ENCODE measurements at regions not wholly inside any gene's neighbourhood (a gene's known extent, or its start where the extent isn't known, plus 50 kb on each side); places are given as distances from the start of the nearest gene placed in this dataset.

GRCh38 chr2:5794012-5794411 is 101.8 kb downstream of the SOX11 start:
- no peak for TF ChIP-seq CTCF (IDR thresholded peaks at IDR 0.05; ENCODE audit: low read depth, low read length)
- DNase-seq (ENCODE audit: low read depth in 2 of 2), result no peak
- no peak overlapping the region for H3K4me3 ChIP-seq (replicated peaks in 1 of 2; ENCODE audit: low read depth in 2 of 2, low read length in 2 of 2)

GRCh38 chr2:5798084-5798483 is 105.9 kb downstream of the SOX11 start:
- no peak for TF ChIP-seq CTCF (IDR thresholded peaks at IDR 0.05; ENCODE audit: low read depth, low read length)
- no peak overlapping the region for H3K4me3 ChIP-seq (replicated peaks in 1 of 2; ENCODE audit: low read depth in 2 of 2, low read length in 2 of 2)
- DNase-seq (ENCODE audit: low read depth in 2 of 2), result no peak

GRCh38 chr2:5799348-5799747 is 107.2 kb downstream of the SOX11 start:
- no peak overlapping the region for H3K4me3 ChIP-seq (replicated peaks in 1 of 2; ENCODE audit: low read depth in 2 of 2, low read length in 2 of 2)
- TF ChIP-seq CTCF (IDR thresholded peaks at IDR 0.05; ENCODE audit: low read depth, low read length), result no peak
- DNase-seq (ENCODE audit: low read depth in 2 of 2), result no peak

GRCh38 chr2:5803547-5803946 is 111.4 kb downstream of the SOX11 start:
- TF ChIP-seq CTCF (IDR thresholded peaks at IDR 0.05; ENCODE audit: low read depth, low read length), result no peak
- no peak for DNase-seq (ENCODE audit: low read depth in 2 of 2)
- H3K4me3 ChIP-seq (replicated peaks in 1 of 2; ENCODE audit: low read depth in 2 of 2, low read length in 2 of 2), result no peak overlapping the region

GRCh38 chr2:5818961-5819600 is 126.9 kb downstream of the SOX11 start:
- H3K4me3 ChIP-seq (replicated peaks in 1 of 2; ENCODE audit: low read depth in 2 of 2, low read length in 2 of 2), result no peak overlapping the region
- TF ChIP-seq CTCF (IDR thresholded peaks at IDR 0.05; ENCODE audit: low read depth, low read length), result no peak
- DNase-seq (ENCODE audit: low read depth in 2 of 2), result no peak

GRCh38 chr2:5824126-5824525 is 131.9 kb downstream of the SOX11 start:
- H3K4me3 ChIP-seq (replicated peaks in 1 of 2; ENCODE audit: low read depth in 2 of 2, low read length in 2 of 2), result no peak overlapping the region
- TF ChIP-seq CTCF (IDR thresholded peaks at IDR 0.05; ENCODE audit: low read depth, low read length), result no peak
- DNase-seq (ENCODE audit: low read depth in 2 of 2), result no peak

GRCh38 chr2:5825686-5826085 is 133.5 kb downstream of the SOX11 start:
- no peak for TF ChIP-seq CTCF (IDR thresholded peaks at IDR 0.05; ENCODE audit: low read depth, low read length)

More at GRCh38 chr2:5825686-5826085, 133.5 kb downstream of the SOX11 start:
- DNase-seq (ENCODE audit: low read depth in 2 of 2), result no peak
- no peak overlapping the region for H3K4me3 ChIP-seq (replicated peaks in 1 of 2; ENCODE audit: low read depth in 2 of 2, low read length in 2 of 2)

All from cardiac fibroblast (primary cell).